Spleen (tissue), 7 donors: ENCODE measurements at regions not wholly inside any gene's neighbourhood (a gene's known extent, or its start where the extent isn't known, plus 50 kb on each side); places are given as distances from the start of the nearest gene placed in this dataset.

Experiments
- CTCF ChIP-seq, 11 experiments: fragments of 200-600 bp in 7 of 11; fragments of 450-650 bp in 4 of 11; sonication (generic) in 4 of 11; IDR thresholded peaks in 8 of 11; conservative IDR thresholded peaks in 3 of 11; 1 replicate in 7 of 11; 2 replicates in 4 of 11; pipeline versions ENCODE4 v1.4.0 to v1.8.0; 2016 to 2021; ENCODE audit warnings: antibody characterized with exemption in 11 of 11, inconsistent platforms in 4 of 11, mild to moderate bottlenecking in 1 of 11
- POLR2A ChIP-seq, 3 donors: fragments of 450-650 bp; IDR thresholded peaks; one replicate each; pipeline ENCODE4 v1.5.1; 2017; ENCODE audit warnings: antibody characterized with exemption in 3 of 3, mild to moderate bottlenecking in 1 of 3
- POLR2AphosphoS5 ChIP-seq, 3 donors: sonication (generic); formaldehyde crosslinking; IDR thresholded peaks; one replicate each; pipeline ENCODE4 v1.5.1; 2017; ENCODE audit warnings: antibody characterized with exemption in 3 of 3
- donor health status: DM: no; HTN: no; CAD: no; lungs with moderate emphysema.
- donor health status: DM: no; HTN: no; CAD: no.
- donor health status: DM: no; HTN: no; CAD: no.

GRCh38 chr1:70892140-70892539 is 155.5 kb downstream of the PTGER3 start:
- TF ChIP-seq CTCF (IDR thresholded peaks at IDR 0.05 in 8 of 11, conservative IDR thresholded peaks at IDR 0.05 in 3 of 11), result no peak
- TF ChIP-seq POLR2A (IDR thresholded peaks at IDR 0.05), result no peak
- no peak for TF ChIP-seq POLR2AphosphoS5 (IDR thresholded peaks at IDR 0.05)
